ENCODE measurements at regions not wholly inside any gene's neighbourhood (a gene's known extent, or its start where the extent isn't known, plus 50 kb on each side); places are given as distances from the start of the nearest gene placed in this dataset.

GRCh38 chr6:112595841-112596240 is 248.7 kb downstream of the RFPL4B start:
- TF ChIP-seq CTCF (IDR thresholded peaks at IDR 0.05) (no peak), POLR2A (IDR thresholded peaks at IDR 0.05) (no peak)
